ENCODE measurements at regions not wholly inside any gene's neighbourhood (a gene's known extent, or its start where the extent isn't known, plus 50 kb on each side); places are given as distances from the start of the nearest gene placed in this dataset.

- Histone ChIP-seq H3K27me3 (no peaks in the 10 kb centered on the region), H3K27ac (no peak overlapping the region), H3K4me3 (no peak overlapping the region), H3K9me3 (peaks cover 0 to 3% (median 0%) of the 10 kb centered on the region in 4 donors), H3K36me3 (no peaks in the 10 kb centered on the region), H3K4me1 (no peaks in the 10 kb centered on the region)
- TF ChIP-seq EP300 (IDR thresholded peaks at IDR 0.05), result no peak
- no peak for TF ChIP-seq POLR2A (IDR thresholded peaks at IDR 0.05)
- TF ChIP-seq, protein P1, sequence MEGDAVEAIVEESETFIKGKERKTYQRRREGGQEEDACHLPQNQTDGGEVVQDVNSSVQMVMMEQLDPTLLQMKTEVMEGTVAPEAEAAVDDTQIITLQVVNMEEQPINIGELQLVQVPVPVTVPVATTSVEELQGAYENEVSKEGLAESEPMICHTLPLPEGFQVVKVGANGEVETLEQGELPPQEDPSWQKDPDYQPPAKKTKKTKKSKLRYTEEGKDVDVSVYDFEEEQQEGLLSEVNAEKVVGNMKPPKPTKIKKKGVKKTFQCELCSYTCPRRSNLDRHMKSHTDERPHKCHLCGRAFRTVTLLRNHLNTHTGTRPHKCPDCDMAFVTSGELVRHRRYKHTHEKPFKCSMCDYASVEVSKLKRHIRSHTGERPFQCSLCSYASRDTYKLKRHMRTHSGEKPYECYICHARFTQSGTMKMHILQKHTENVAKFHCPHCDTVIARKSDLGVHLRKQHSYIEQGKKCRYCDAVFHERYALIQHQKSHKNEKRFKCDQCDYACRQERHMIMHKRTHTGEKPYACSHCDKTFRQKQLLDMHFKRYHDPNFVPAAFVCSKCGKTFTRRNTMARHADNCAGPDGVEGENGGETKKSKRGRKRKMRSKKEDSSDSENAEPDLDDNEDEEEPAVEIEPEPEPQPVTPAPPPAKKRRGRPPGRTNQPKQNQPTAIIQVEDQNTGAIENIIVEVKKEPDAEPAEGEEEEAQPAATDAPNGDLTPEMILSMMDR (IDR thresholded peaks at IDR 0.05), result no peak
- WGBS, 2 donors, result 63 to 64% methylated on average over 4 of the region's 4 CpGs
- DNase-seq (ENCODE audit: low spot score in 2 of 2), result no peak
Measured at GRCh38 chr5:126189862-126190261, 233.3 kb upstream of the GRAMD2B start.

DNA sequence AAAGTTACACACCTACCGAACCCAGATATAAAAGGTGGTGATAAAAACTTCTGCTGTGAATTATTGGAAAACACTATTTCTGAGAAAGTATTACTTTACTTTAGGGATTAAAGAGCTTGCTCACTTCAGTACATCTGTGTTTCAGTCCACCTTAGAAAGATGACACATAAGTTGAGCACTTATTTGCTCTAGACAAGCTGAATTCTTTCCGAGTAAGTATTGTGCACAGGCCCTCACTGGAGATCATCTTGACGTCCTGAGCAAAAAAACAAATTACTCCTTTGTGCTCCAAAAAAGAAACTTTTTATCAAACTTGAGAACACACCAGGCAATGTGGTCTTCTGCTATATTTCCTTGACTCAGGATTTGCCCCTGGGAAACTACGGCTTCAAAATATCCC, 231.0 kb upstream of the GRAMD2B start:
- Histone ChIP-seq H3K9me3 (no peaks in the 10 kb centered on the region), H3K4me3 (no peak overlapping the region), H3K36me3 (no peaks in the 10 kb centered on the region), H3K27ac (no peak overlapping the region), H3K27me3 (no peaks in the 10 kb centered on the region), H3K4me1 (no peaks in the 10 kb centered on the region)
- TF ChIP-seq EP300 (IDR thresholded peaks at IDR 0.05) (no peak), POLR2A (IDR thresholded peaks at IDR 0.05) (no peak)
- TF ChIP-seq, protein P1 (IDR thresholded peaks at IDR 0.05), result no peak
- DNase-seq (ENCODE audit: low spot score in 2 of 2), result no peak
- WGBS, 2 donors, result 79 to 83% methylated on average over 4 of the region's 4 CpGs

GRCh38 chr5:126195410-126196100, 227.7 kb upstream of the GRAMD2B start:
- H3K36me3 ChIP-seq, result no peaks in the 10 kb centered on the region
- H3K4me3 ChIP-seq, result no peak overlapping the region
- TF ChIP-seq, protein P1 (IDR thresholded peaks at IDR 0.05), result no peak
- TF ChIP-seq POLR2A (IDR thresholded peaks at IDR 0.05) (no peak), EP300 (IDR thresholded peaks at IDR 0.05) (no peak)
- no peaks in the 10 kb centered on the region for H3K4me1 ChIP-seq
- no peaks in the 10 kb centered on the region for H3K27me3 ChIP-seq
- DNase-seq (ENCODE audit: low spot score in 2 of 2), result no peak
- no peak overlapping the region for H3K27ac ChIP-seq
- 55 to 58% methylated on average over 5 of the region's 5 CpGs for WGBS, 2 donors
- H3K9me3 ChIP-seq, result no peaks in the 10 kb centered on the region

GRCh38 chr5:126198531-126198930, 224.7 kb upstream of the GRAMD2B start:
- no peaks in the 10 kb centered on the region for H3K36me3 ChIP-seq
- 51 to 60% methylated on average over 2 of the region's 2 CpGs for WGBS, 2 donors
- H3K9me3 ChIP-seq, result peaks cover 0 to 7% (median 0%) of the 10 kb centered on the region in 4 donors
- H3K4me3 ChIP-seq, result no peak overlapping the region
- H3K27me3 ChIP-seq, result no peaks in the 10 kb centered on the region
- no peaks in the 10 kb centered on the region for H3K4me1 ChIP-seq
- no peak for DNase-seq (ENCODE audit: low spot score in 2 of 2)
- no peak overlapping the region for H3K27ac ChIP-seq
- TF ChIP-seq POLR2A (IDR thresholded peaks at IDR 0.05) (no peak), EP300 (IDR thresholded peaks at IDR 0.05) (no peak)
- TF ChIP-seq, protein P1 (IDR thresholded peaks at IDR 0.05), result no peak

DNA sequence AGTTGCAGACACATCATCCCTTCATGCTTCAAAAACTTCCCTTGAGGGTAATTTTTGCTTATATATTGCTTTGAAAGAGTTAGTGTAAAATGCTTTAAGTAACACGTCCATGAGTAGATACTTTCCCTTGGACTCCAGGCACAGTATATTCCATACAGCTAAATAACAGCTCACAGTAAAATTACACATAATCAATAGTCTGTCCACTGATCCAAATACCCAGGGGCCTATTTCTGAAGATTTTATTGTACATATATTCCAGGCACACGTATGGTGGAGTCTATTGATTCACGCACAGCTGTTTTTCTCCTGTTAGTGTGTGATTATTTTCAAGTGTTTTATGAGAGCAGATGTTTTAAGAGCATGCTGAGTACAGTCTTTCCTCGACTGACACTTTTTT, 223.7 kb upstream of the GRAMD2B start:
- no peaks in the 10 kb centered on the region for H3K36me3 ChIP-seq
- H3K9me3 ChIP-seq, result peaks cover 0 to 7% (median 0%) of the 10 kb centered on the region in 4 donors
- no peaks in the 10 kb centered on the region for H3K27me3 ChIP-seq
- no peak for TF ChIP-seq EP300 (IDR thresholded peaks at IDR 0.05)
- TF ChIP-seq POLR2A (IDR thresholded peaks at IDR 0.05), result no peak
- TF ChIP-seq, protein P1 (IDR thresholded peaks at IDR 0.05), result no peak
- no peak overlapping the region for H3K4me3 ChIP-seq
- H3K27ac ChIP-seq, result no peak overlapping the region
- no peak for DNase-seq (ENCODE audit: low spot score in 2 of 2)
- 75 to 79% methylated on average over 4 of the region's 4 CpGs for WGBS, 2 donors
- H3K4me1 ChIP-seq, result no peaks in the 10 kb centered on the region

Data from tibial nerve (tissue), 4 donors.